Neuronal stem cell (in vitro differentiated cells): ENCODE measurements at regions not wholly inside any gene's neighbourhood (a gene's known extent, or its start where the extent isn't known, plus 50 kb on each side); places are given as distances from the start of the nearest gene placed in this dataset.

ENCODE experiments used
- DNase-seq: peaks from one replicate; pipeline ENCODE4 v3.0.0-alpha.2; 2013; ENCODE audit warnings: low spot score
- H2AFZ ChIP-seq: one replicate; pipeline ENCODE4 v1.6.1; 2013; ENCODE audit warnings: mild to moderate bottlenecking, low read length, inconsistent platforms
- H2AK5ac ChIP-seq: 2 replicates; pipeline ENCODE4 v1.6.1; 2013; ENCODE audit warnings: low read depth, mild to moderate bottlenecking, inconsistent platforms, low read length, moderate library complexity, mixed read lengths
- H2BK120ac ChIP-seq: 2 replicates; pipeline ENCODE4 v1.6.1; 2013; ENCODE audit warnings: low read depth, mild to moderate bottlenecking, inconsistent platforms, low read length, moderate library complexity, mixed read lengths
- H2BK12ac ChIP-seq: one replicate; pipeline ENCODE4 v1.6.1; 2013; ENCODE audit warnings: low read length, inconsistent platforms
- H2BK15ac ChIP-seq: 2 replicates; pipeline ENCODE4 v1.6.1; 2013; ENCODE audit warnings: mild to moderate bottlenecking, low read length, inconsistent platforms, mixed read lengths
- H2BK5ac ChIP-seq: one replicate; pipeline ENCODE4 v1.6.1; 2013; ENCODE audit warnings: inconsistent platforms, mild to moderate bottlenecking, low read length, moderate library complexity
- H3K14ac ChIP-seq: one replicate; pipeline ENCODE4 v1.6.1; 2013; ENCODE audit warnings: low read length, inconsistent platforms
- H3K18ac ChIP-seq: 2 replicates; pipeline ENCODE4 v1.6.1; 2013; ENCODE audit warnings: low read length, inconsistent platforms
- H3K23ac ChIP-seq: 2 replicates; pipeline ENCODE4 v1.6.1; 2013; ENCODE audit warnings: low read depth, mild to moderate bottlenecking, mixed read lengths, low read length, inconsistent platforms; ENCODE audit not compliant: poor library complexity
- H3K27ac ChIP-seq: replicated peaks from 3 replicates; pipeline ENCODE4 v1.5.1; 2013; ENCODE audit warnings: low read length, inconsistent platforms
- H3K27me3 ChIP-seq, 3 experiments: 2 replicates each; pipeline ENCODE4 v1.6.1; 2013; ENCODE audit warnings: low read length in 3 of 3, mild to moderate bottlenecking in 2 of 3, inconsistent platforms in 1 of 3, low read depth in 1 of 3, mixed read lengths in 1 of 3, moderate library complexity in 1 of 3; ENCODE audit not compliant: control insufficient read depth in 3 of 3, insufficient read depth in 3 of 3
- H3K36me3 ChIP-seq, 2 donors: replicated peaks in 1 of 2; 2 replicates each; pipeline ENCODE4 v1.6.1; 2013; ENCODE audit warnings: low read length in 2 of 2; ENCODE audit not compliant: control insufficient read depth in 2 of 2, insufficient read depth in 2 of 2
- H3K4ac ChIP-seq: 2 replicates; pipeline ENCODE4 v1.6.1; 2013; ENCODE audit warnings: inconsistent platforms, mild to moderate bottlenecking, low read length, moderate library complexity
- H3K4me1 ChIP-seq, 2 donors: 1 replicate in 1 of 2; 2 replicates in 1 of 2; pipeline ENCODE4 v1.6.1; 2013; ENCODE audit warnings: low read length in 2 of 2, low read depth in 1 of 2; ENCODE audit not compliant: control insufficient read depth in 2 of 2, insufficient read depth in 1 of 2
- H3K4me2 ChIP-seq: one replicate; pipeline ENCODE4 v1.6.1; 2013; ENCODE audit warnings: mild to moderate bottlenecking, low read length, inconsistent platforms; ENCODE audit not compliant: insufficient read depth, poor library complexity, severe bottlenecking
- H3K4me3 ChIP-seq, 2 donors: 2 replicates each; pipeline ENCODE4 v1.5.1; 2013; ENCODE audit warnings: low read length in 2 of 2, mild to moderate bottlenecking in 2 of 2, inconsistent platforms in 1 of 2, moderate library complexity in 1 of 2
- H3K79me1 ChIP-seq: one replicate; pipeline ENCODE4 v1.6.1; 2013; ENCODE audit warnings: low read depth, mild to moderate bottlenecking, inconsistent platforms, low read length, moderate library complexity
- H3K9ac ChIP-seq: one replicate; pipeline ENCODE4 v1.6.1; 2013; ENCODE audit warnings: mild to moderate bottlenecking, low read depth, low read length, inconsistent platforms; ENCODE audit not compliant: poor library complexity
- H3K9me3 ChIP-seq, 2 donors: replicated peaks in 1 of 2; 2 replicates each; pipeline versions ENCODE3 to v1.6.1; 2013; ENCODE audit warnings: low read length in 2 of 2, mild to moderate bottlenecking in 2 of 2, inconsistent platforms in 1 of 2, low read depth in 1 of 2, mixed read lengths in 1 of 2, moderate library complexity in 1 of 2; ENCODE audit not compliant: control insufficient read depth in 2 of 2, insufficient read depth in 1 of 2
- H4K8ac ChIP-seq: one replicate; pipeline ENCODE4 v1.6.1; 2013; ENCODE audit warnings: low read depth, mild to moderate bottlenecking, inconsistent platforms, low read length, moderate library complexity
- H4K91ac ChIP-seq: one replicate; pipeline ENCODE4 v1.6.1; 2013; ENCODE audit warnings: low read length, low read depth, mild to moderate bottlenecking, inconsistent platforms; ENCODE audit not compliant: poor library complexity
- WGBS, 2 donors: extraction: QIAGEN DNeasy Blood & Tissue Kit; methylation state at CpG; one replicate each; pipeline ENCODE4 v1.1.7; 2013; ENCODE audit warnings: missing lambda C conversion rate in 2 of 2, mixed read lengths in 1 of 2; ENCODE audit not compliant: insufficient read length in 2 of 2, insufficient replicate concordance in 1 of 2; ENCODE audit errors: extremely low coverage in 2 of 2; 5-methylcytosine and 5-hydroxymethylcytosine counted together

DNA sequence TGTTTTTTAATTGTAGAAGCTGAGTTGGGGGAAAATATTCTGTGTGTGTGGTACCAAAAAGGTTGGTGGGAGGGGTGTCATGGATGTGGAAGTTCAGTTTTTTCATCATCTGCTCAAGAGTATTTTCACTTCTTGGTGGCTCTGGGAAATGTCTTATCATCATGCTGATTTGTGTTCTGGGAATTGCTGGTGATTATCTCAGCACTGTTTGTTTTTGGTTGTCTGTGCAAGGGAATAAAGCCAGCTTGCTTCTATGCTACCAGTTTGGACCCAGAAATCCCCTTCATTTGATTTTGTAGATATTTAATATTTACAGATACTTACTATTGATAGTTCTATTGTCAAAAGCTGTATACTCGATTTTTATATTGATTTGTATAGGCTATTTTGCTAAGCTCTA, 2289.7 kb downstream of the MAT2B start:
- Histone ChIP-seq H3K27me3 (no peaks in the 10 kb centered on the region), H3K9ac (no peak overlapping the region), H2BK120ac (no peak overlapping the region), H3K4me3 (no peak overlapping the region), H3K4me2 (no peak overlapping the region), H4K8ac (no peak overlapping the region), H3K4ac (no peak overlapping the region), H4K91ac (no peak overlapping the region), H3K18ac (no peak overlapping the region), H2AFZ (no peak overlapping the region), H3K14ac (no peak overlapping the region), H2BK12ac (no peak overlapping the region), H2AK5ac (no peak overlapping the region), H2BK5ac (no peak overlapping the region), H2BK15ac (no peak overlapping the region), H3K27ac (no peak overlapping the region), H3K36me3 (no peaks in the 10 kb centered on the region), H3K23ac (no peak overlapping the region), H3K79me1 (no peaks in the 10 kb centered on the region), H3K4me1 (no peaks in the 10 kb centered on the region), H3K9me3 (peaks cover 0 to 2% of the 10 kb centered on the region in 2 donors)
- no peak for DNase-seq
- WGBS, 2 donors = no CpG with 5 or more reads among the region's 1 CpG

DNA sequence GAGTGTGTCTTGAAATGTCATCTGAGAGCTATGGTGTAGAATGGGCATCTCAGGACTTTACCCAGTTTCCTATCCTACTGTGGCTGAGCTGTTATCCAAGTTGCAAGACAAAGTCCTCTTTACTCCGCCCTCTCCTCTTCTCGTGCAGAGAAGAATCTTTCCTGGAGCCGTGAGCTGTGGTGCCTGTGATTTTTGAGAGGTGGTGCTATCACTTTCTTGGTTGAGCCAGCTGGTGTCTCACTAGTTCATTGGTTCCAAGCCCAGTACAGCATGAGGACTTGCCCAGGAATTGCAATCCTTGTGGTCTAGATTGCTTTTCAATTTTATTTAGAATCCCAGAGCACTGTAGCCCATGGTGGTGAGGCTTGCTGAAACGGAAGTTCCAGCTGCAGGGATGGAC, 2300.3 kb downstream of the MAT2B start:
- H2BK120ac ChIP-seq = no peak overlapping the region
- no peak overlapping the region for H2AFZ ChIP-seq
- H3K36me3 ChIP-seq = no peaks in the 10 kb centered on the region
- H3K9ac ChIP-seq = no peak overlapping the region
- H3K18ac ChIP-seq = no peak overlapping the region
- no peak overlapping the region for H2BK12ac ChIP-seq
- no peak overlapping the region for H4K91ac ChIP-seq
- H2AK5ac ChIP-seq = no peak overlapping the region
- no peaks in the 10 kb centered on the region for H3K79me1 ChIP-seq
- no CpG with 5 or more reads among the region's 4 CpGs for WGBS, 2 donors
- DNase-seq = no peak
- no peak overlapping the region for H2BK15ac ChIP-seq
- H3K4me2 ChIP-seq = no peak overlapping the region
- no peak overlapping the region for H2BK5ac ChIP-seq
- no peak overlapping the region for H3K4ac ChIP-seq
- H3K4me3 ChIP-seq = no peak overlapping the region
- H3K14ac ChIP-seq = no peak overlapping the region
- no peaks in the 10 kb centered on the region for H3K27me3 ChIP-seq
- H3K27ac ChIP-seq = no peak overlapping the region
- H3K4me1 ChIP-seq = no peaks in the 10 kb centered on the region
- H3K9me3 ChIP-seq = no peaks in the 10 kb centered on the region
- no peak overlapping the region for H3K23ac ChIP-seq
- no peak overlapping the region for H4K8ac ChIP-seq

- no peaks in the 10 kb centered on the region for H3K79me1 ChIP-seq
- no peak overlapping the region for H3K14ac ChIP-seq
- H3K4me3 ChIP-seq = no peak overlapping the region
These were observed 2302.9 kb downstream of the MAT2B start for GRCh38 chr5:165808335-165808734.

DNA sequence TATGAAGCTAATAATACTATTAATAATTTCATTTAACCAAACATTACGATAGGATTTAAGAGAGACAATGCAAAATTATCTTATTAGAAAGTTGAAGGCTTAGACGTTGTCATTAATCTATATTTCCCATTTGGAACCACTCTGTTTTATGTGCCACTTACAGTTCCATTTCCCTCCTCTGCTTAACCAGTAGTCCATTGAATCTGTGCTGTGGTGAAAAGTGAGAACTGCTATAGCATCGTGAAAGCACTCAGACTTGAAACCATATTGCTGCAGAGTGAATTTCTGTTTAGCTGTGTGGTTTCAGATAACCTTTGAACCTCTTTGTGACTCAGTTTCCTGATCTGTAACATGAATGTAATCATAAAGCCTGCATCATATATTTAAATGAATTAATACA, 2304.5 kb downstream of the MAT2B start:
- Histone ChIP-seq H2BK15ac (no peak overlapping the region), H3K4me3 (no peak overlapping the region), H2BK5ac (no peak overlapping the region), H3K14ac (no peak overlapping the region), H3K4ac (no peak overlapping the region), H3K9me3 (no peaks in the 10 kb centered on the region), H2AFZ (no peak overlapping the region), H3K9ac (no peak overlapping the region), H3K79me1 (no peaks in the 10 kb centered on the region), H4K91ac (no peak overlapping the region), H3K27ac (no peak overlapping the region), H2BK120ac (no peak overlapping the region), H3K4me1 (no peaks in the 10 kb centered on the region), H3K4me2 (no peak overlapping the region), H2AK5ac (no peak overlapping the region), H4K8ac (no peak overlapping the region), H2BK12ac (no peak overlapping the region), H3K27me3 (no peaks in the 10 kb centered on the region), H3K18ac (no peak overlapping the region), H3K23ac (no peak overlapping the region), H3K36me3 (no peaks in the 10 kb centered on the region)
- no peak for DNase-seq
- no CpG with 5 or more reads among the region's 3 CpGs for WGBS, 2 donors

More at GRCh38 chr5:165808335-165808734, 2302.9 kb downstream of the MAT2B start:
- H3K23ac ChIP-seq = no peak overlapping the region
- DNase-seq = no peak
- H2AFZ ChIP-seq = no peak overlapping the region
- no peak overlapping the region for H2AK5ac ChIP-seq
- no peak overlapping the region for H4K91ac ChIP-seq
- no peaks in the 10 kb centered on the region for H3K4me1 ChIP-seq
- no peak overlapping the region for H2BK12ac ChIP-seq
- no peak overlapping the region for H3K4ac ChIP-seq
- H2BK120ac ChIP-seq = no peak overlapping the region
- H3K36me3 ChIP-seq = no peaks in the 10 kb centered on the region
- H2BK5ac ChIP-seq = no peak overlapping the region
- H2BK15ac ChIP-seq = no peak overlapping the region
- H3K18ac ChIP-seq = no peak overlapping the region
- H3K4me2 ChIP-seq = no peak overlapping the region
- H3K27ac ChIP-seq = no peak overlapping the region
- no peak overlapping the region for H4K8ac ChIP-seq
- H3K9ac ChIP-seq = no peak overlapping the region
- H3K9me3 ChIP-seq = no peaks in the 10 kb centered on the region
- no CpG with 5 or more reads among the region's 3 CpGs for WGBS, 2 donors
- no peaks in the 10 kb centered on the region for H3K27me3 ChIP-seq
